HEK293 (cell line): ENCODE measurements at regions not wholly inside any gene's neighbourhood (a gene's known extent, or its start where the extent isn't known, plus 50 kb on each side); places are given as distances from the start of the nearest gene placed in this dataset.
A peak's percentile ranks its signal among the peaks of the same experiment; 100 is the strongest.

Source experiments
- CTCF ChIA-PET: fragments of 350-600 bp; formaldehyde crosslinking; extraction: SDS; loops from one replicate; lab custom pipeline; 2021; ENCODE audit warnings: antibody characterized with exemption; lab: Yijun Ruan, JAX
- POLR2A ChIA-PET: fragments of 300-600 bp; formaldehyde crosslinking; extraction: SDS; loops from one replicate; lab custom pipeline; 2020; ENCODE audit warnings: antibody characterized with exemption, inconsistent platforms; lab: Yijun Ruan, JAX
- H3K27ac ChIP-seq: fragments of 200-500 bp; sonication (Bioruptor generic); 2 replicates; pipeline ENCODE4 v1.5.1; 2014; ENCODE audit warnings: low read depth, low read length, control low read depth, inconsistent platforms; ENCODE audit errors: extremely low read depth
- H3K36me3 ChIP-seq, 2 experiments: fragments of 200-500 bp in 1 of 2; sonication (Bioruptor generic) in 1 of 2; 1 replicate in 1 of 2; 2 replicates in 1 of 2; pipeline ENCODE4 v1.5.1; 2014 to 2017; ENCODE audit warnings: inconsistent platforms in 2 of 2, low read length in 2 of 2; ENCODE audit not compliant: control insufficient read depth in 2 of 2, insufficient read depth in 1 of 2
- H3K4me1 ChIP-seq: fragments of 200-500 bp; sonication (Bioruptor generic); 2 replicates; pipeline ENCODE4 v1.5.1; 2014; ENCODE audit warnings: mild to moderate bottlenecking, low read length, inconsistent platforms; ENCODE audit not compliant: control insufficient read depth, insufficient read depth
- H3K4me3 ChIP-seq: 2 replicates; pipeline ENCODE4 v1.5.1; 2011; ENCODE audit warnings: low read depth, mild to moderate bottlenecking, control low read depth, low read length, moderate library complexity
- H3K9me3 ChIP-seq: fragments of 200-500 bp; sonication (Bioruptor generic); 2 replicates; pipeline ENCODE4 v1.5.1; 2014; ENCODE audit warnings: low read depth, low read length, inconsistent platforms; ENCODE audit not compliant: control insufficient read depth, insufficient read depth
- GLIS2 ChIP-seq: fragments of 450-650 bp; formaldehyde crosslinking; IDR thresholded peaks from 2 replicates; pipeline ENCODE4 v1.5.1; 2016; ENCODE audit warnings: missing biosample characterization, missing genetic modification characterization
- KLF16 ChIP-seq: fragments of 450-650 bp; formaldehyde crosslinking; IDR thresholded peaks from 2 replicates; pipeline ENCODE4 v1.5.1; 2017; ENCODE audit warnings: missing biosample characterization, missing genetic modification characterization
- PRDM1 ChIP-seq: fragments of 450-650 bp; formaldehyde crosslinking; IDR thresholded peaks from 2 replicates; pipeline ENCODE4; 2016; ENCODE audit warnings: missing biosample characterization, missing genetic modification characterization
- SCRT2 ChIP-seq: fragments of 450-650 bp; formaldehyde crosslinking; IDR thresholded peaks from 2 replicates; pipeline ENCODE4 v1.5.1; 2016; ENCODE audit warnings: missing biosample characterization, missing genetic modification characterization
- SETDB1 ChIP-seq: IDR thresholded peaks from one replicate; pipeline ENCODE4 v1.6.1; 2017; ENCODE audit warnings: mild to moderate bottlenecking, low read length, moderate library complexity, mixed read lengths; ENCODE audit not compliant: insufficient read length
- SP3 ChIP-seq: fragments of 450-650 bp; formaldehyde crosslinking; IDR thresholded peaks from 2 replicates; pipeline ENCODE4 v1.5.1; 2016; ENCODE audit warnings: missing biosample characterization, missing genetic modification characterization
- SP7 ChIP-seq: fragments of 450-650 bp; formaldehyde crosslinking; IDR thresholded peaks from 2 replicates; pipeline ENCODE4 v1.5.1; 2016; ENCODE audit warnings: missing biosample characterization, missing genetic modification characterization
- ZBTB1 ChIP-seq: fragments of 450-650 bp; formaldehyde crosslinking; IDR thresholded peaks from 2 replicates; pipeline ENCODE4 v1.5.1; 2016; ENCODE audit warnings: missing biosample characterization, missing genetic modification characterization
- ZFHX2 ChIP-seq: fragments of 450-650 bp; formaldehyde crosslinking; conservative IDR thresholded peaks from 2 replicates; pipeline ENCODE4 v1.5.1; 2016; ENCODE audit warnings: missing biosample characterization, missing genetic modification characterization
- ZNF132 ChIP-seq: fragments of 450-650 bp; formaldehyde crosslinking; IDR thresholded peaks from 2 replicates; pipeline ENCODE4 v1.5.1; 2017; ENCODE audit warnings: missing biosample characterization, missing genetic modification characterization, borderline replicate concordance
- ZNF169 ChIP-seq: fragments of 450-650 bp; formaldehyde crosslinking; IDR thresholded peaks from 2 replicates; pipeline ENCODE4 v1.5.1; 2016; ENCODE audit warnings: missing biosample characterization, missing genetic modification characterization
- ZNF175 ChIP-seq: fragments of 450-650 bp; formaldehyde crosslinking; IDR thresholded peaks from 2 replicates; pipeline ENCODE4 v1.5.1; 2016; ENCODE audit warnings: missing biosample characterization, missing genetic modification characterization
- ZNF18 ChIP-seq: fragments of 450-650 bp; formaldehyde crosslinking; IDR thresholded peaks from 2 replicates; pipeline ENCODE4 v1.5.1; 2016; ENCODE audit warnings: missing biosample characterization, missing genetic modification characterization
- ZNF223 ChIP-seq: fragments of 450-650 bp; formaldehyde crosslinking; IDR thresholded peaks from 2 replicates; pipeline ENCODE4 v1.5.1; 2016; ENCODE audit warnings: missing biosample characterization, missing genetic modification characterization
- ZNF266 ChIP-seq: fragments of 450-650 bp; formaldehyde crosslinking; IDR thresholded peaks from 2 replicates; pipeline ENCODE4 v1.5.1; 2016; ENCODE audit warnings: missing biosample characterization, missing genetic modification characterization, low read depth
- ZNF335 ChIP-seq: fragments of 450-650 bp; formaldehyde crosslinking; conservative IDR thresholded peaks from 2 replicates; pipeline ENCODE4 v1.5.1; 2016; ENCODE audit warnings: missing biosample characterization, missing genetic modification characterization
- ZNF350 ChIP-seq: fragments of 450-650 bp; formaldehyde crosslinking; IDR thresholded peaks from 2 replicates; pipeline ENCODE4 v1.5.0; 2017; ENCODE audit warnings: missing biosample characterization, mild to moderate bottlenecking, missing genetic modification characterization
- ZNF548 ChIP-seq: fragments of 450-650 bp; formaldehyde crosslinking; IDR thresholded peaks from 2 replicates; pipeline ENCODE4 v1.5.1; 2016; ENCODE audit warnings: missing biosample characterization, missing genetic modification characterization
- ZNF654 ChIP-seq: fragments of 450-650 bp; formaldehyde crosslinking; IDR thresholded peaks from 2 replicates; pipeline ENCODE4 v1.5.1; 2016; ENCODE audit warnings: low read depth, missing biosample characterization, missing genetic modification characterization
- ZNF658 ChIP-seq: fragments of 450-650 bp; formaldehyde crosslinking; IDR thresholded peaks from 2 replicates; pipeline ENCODE4; 2016; ENCODE audit warnings: missing biosample characterization, missing genetic modification characterization
- ZNF660 ChIP-seq: fragments of 450-650 bp; IDR thresholded peaks from 2 replicates; pipeline ENCODE4 v1.5.1; 2018; ENCODE audit warnings: missing biosample characterization, mild to moderate bottlenecking, missing genetic modification characterization
- ZNF670 ChIP-seq: fragments of 450-650 bp; formaldehyde crosslinking; IDR thresholded peaks from 2 replicates; pipeline ENCODE4 v1.5.1; 2016; ENCODE audit warnings: missing biosample characterization, missing genetic modification characterization, low read depth
- ZNF692 ChIP-seq: fragments of 450-650 bp; formaldehyde crosslinking; IDR thresholded peaks from 2 replicates; pipeline ENCODE4 v1.5.1; 2016; ENCODE audit warnings: missing biosample characterization, missing genetic modification characterization
- ZNF747 ChIP-seq: fragments of 450-650 bp; formaldehyde crosslinking; IDR thresholded peaks from 2 replicates; pipeline ENCODE4 v1.5.1; 2016; ENCODE audit warnings: missing biosample characterization, missing genetic modification characterization
- ZNF768 ChIP-seq: fragments of 450-650 bp; formaldehyde crosslinking; IDR thresholded peaks from 2 replicates; pipeline ENCODE4 v1.5.1; 2018; ENCODE audit warnings: missing biosample characterization, mild to moderate bottlenecking, missing genetic modification characterization
- ZNF785 ChIP-seq: fragments of 450-650 bp; formaldehyde crosslinking; IDR thresholded peaks from 2 replicates; pipeline ENCODE4 v1.5.1; 2016; ENCODE audit warnings: missing biosample characterization, missing genetic modification characterization
- TF ChIP-seq, protein P1 (sequence below): fragments of 450-650 bp; formaldehyde crosslinking; IDR thresholded peaks from 2 replicates; pipeline ENCODE4 v1.5.1; 2016; ENCODE audit warnings: missing biosample characterization, missing genetic modification characterization
- TF ChIP-seq, protein P2 (sequence below): fragments of 450-650 bp; formaldehyde crosslinking; IDR thresholded peaks from 2 replicates; pipeline ENCODE4 v1.5.1; 2016; ENCODE audit warnings: missing biosample characterization, missing genetic modification characterization

- no peaks in the 10 kb centered on the region for H3K36me3 ChIP-seq
- TF ChIP-seq ZNF654 (tag by site-specific recombination) (no peak), ZNF658 (tag by site-specific recombination) (no peak), GLIS2 (tag by site-specific recombination) (no peak), ZNF692 (tag by site-specific recombination) (no peak), ZNF548 (no peak), ZBTB1 (tag by site-specific recombination) (no peak), ZNF132 (no peak), ZNF169 (tag by site-specific recombination) (no peak), ZNF660 (no peak), ZNF223 (no peak), ZNF175 (tag by site-specific recombination) (no peak), SP7 (tag by site-specific recombination) (no peak), ZNF785 (tag by site-specific recombination) (no peak)
- no peaks in the 10 kb centered on the region for H3K9me3 ChIP-seq
- no peak overlapping the region for H3K4me3 ChIP-seq
- H3K27ac ChIP-seq: no peak overlapping the region
- H3K4me1 ChIP-seq: no peaks in the 10 kb centered on the region
- CTCF ChIA-PET: interaction anchor here (0.7 to 1.6 kb wide), 3 partner anchors 8 to 266 kb away, joined by 3 to 10 read pairs (median 3); no protein-coding TSS in a partner anchor
- POLR2A ChIA-PET: no interaction called here
Observed at GRCh38 chr6:142002825-142003405, 129.8 kb upstream of the GJE1 start.

GRCh38 chr6:141996823-141997222 is 135.9 kb upstream of the GJE1 start:
- Histone ChIP-seq H3K27ac (no peak overlapping the region), H3K4me3 (no peak overlapping the region), H3K4me1 (no peaks in the 10 kb centered on the region)
- POLR2A ChIA-PET: no interaction called here
- peak; percentile 68 for TF ChIP-seq SETDB1
- TF ChIP-seq PRDM1 (tag by site-specific recombination): no peak
- TF ChIP-seq, all 188 proteins: peak for 1
- Histone ChIP-seq H3K36me3 (no peaks in the 10 kb centered on the region), H3K9me3 (no peaks in the 10 kb centered on the region)
- CTCF ChIA-PET: no interaction called here

GRCh38 chr6:141992109-141992508 is 140.6 kb upstream of the GJE1 start:
- Histone ChIP-seq H3K4me3 (no peak overlapping the region), H3K27ac (no peak overlapping the region), H3K4me1 (no peaks in the 10 kb centered on the region), H3K9me3 (no peaks in the 10 kb centered on the region), H3K36me3 (no peaks in the 10 kb centered on the region)
- ChIA-PET CTCF (interaction anchor here (5.8 kb wide), 1 partner anchor 120 kb away, joined by 62 read pairs; no protein-coding TSS in a partner anchor), POLR2A (no interaction called here)
- TF ChIP-seq, protein P1, sequence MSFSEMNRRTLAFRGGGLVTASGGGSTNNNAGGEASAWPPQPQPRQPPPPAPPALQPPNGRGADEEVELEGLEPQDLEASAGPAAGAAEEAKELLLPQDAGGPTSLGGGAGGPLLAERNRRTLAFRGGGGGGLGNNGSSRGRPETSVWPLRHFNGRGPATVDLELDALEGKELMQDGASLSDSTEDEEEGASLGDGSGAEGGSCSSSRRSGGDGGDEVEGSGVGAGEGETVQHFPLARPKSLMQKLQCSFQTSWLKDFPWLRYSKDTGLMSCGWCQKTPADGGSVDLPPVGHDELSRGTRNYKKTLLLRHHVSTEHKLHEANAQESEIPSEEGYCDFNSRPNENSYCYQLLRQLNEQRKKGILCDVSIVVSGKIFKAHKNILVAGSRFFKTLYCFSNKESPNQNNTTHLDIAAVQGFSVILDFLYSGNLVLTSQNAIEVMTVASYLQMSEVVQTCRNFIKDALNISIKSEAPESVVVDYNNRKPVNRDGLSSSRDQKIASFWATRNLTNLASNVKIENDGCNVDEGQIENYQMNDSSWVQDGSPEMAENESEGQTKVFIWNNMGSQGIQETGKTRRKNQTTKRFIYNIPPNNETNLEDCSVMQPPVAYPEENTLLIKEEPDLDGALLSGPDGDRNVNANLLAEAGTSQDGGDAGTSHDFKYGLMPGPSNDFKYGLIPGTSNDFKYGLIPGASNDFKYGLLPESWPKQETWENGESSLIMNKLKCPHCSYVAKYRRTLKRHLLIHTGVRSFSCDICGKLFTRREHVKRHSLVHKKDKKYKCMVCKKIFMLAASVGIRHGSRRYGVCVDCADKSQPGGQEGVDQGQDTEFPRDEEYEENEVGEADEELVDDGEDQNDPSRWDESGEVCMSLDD (tag by site-specific recombination): no peak
- TF ChIP-seq SP3 (tag by site-specific recombination): no peak
- no peak for TF ChIP-seq ZNF768 (tag by site-specific recombination)
- TF ChIP-seq SCRT2 (tag by site-specific recombination): no peak
- TF ChIP-seq KLF16 (tag by site-specific recombination): no peak
- no peak for TF ChIP-seq ZFHX2 (tag by site-specific recombination)
- no peak for TF ChIP-seq ZNF670
- TF ChIP-seq ZNF747: no peak
- TF ChIP-seq ZNF335 (tag by site-specific recombination): no peak
- TF ChIP-seq, protein P2, sequence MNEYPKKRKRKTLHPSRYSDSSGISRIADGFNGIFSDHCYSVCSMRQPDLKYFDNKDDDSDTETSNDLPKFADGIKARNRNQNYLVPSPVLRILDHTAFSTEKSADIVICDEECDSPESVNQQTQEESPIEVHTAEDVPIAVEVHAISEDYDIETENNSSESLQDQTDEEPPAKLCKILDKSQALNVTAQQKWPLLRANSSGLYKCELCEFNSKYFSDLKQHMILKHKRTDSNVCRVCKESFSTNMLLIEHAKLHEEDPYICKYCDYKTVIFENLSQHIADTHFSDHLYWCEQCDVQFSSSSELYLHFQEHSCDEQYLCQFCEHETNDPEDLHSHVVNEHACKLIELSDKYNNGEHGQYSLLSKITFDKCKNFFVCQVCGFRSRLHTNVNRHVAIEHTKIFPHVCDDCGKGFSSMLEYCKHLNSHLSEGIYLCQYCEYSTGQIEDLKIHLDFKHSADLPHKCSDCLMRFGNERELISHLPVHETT (tag by site-specific recombination): no peak
- TF ChIP-seq ZNF18 (tag by site-specific recombination): no peak
- no peak for TF ChIP-seq ZNF350
- no peak for TF ChIP-seq ZNF266 (tag by site-specific recombination)
